Stomach (tissue), 8 donors: ENCODE measurements at regions not wholly inside any gene's neighbourhood (a gene's known extent, or its start where the extent isn't known, plus 50 kb on each side); places are given as distances from the start of the nearest gene placed in this dataset.

ENCODE experiments used
- DNase-seq, 2 donors: peaks; one replicate each; pipeline versions ENCODE4 v3.0.0 to v3.0.0-alpha.2; 2013 to 2019
- H3K27ac ChIP-seq, 5 donors: fragments of 200-600 bp in 4 of 5; sonication (generic) in 4 of 5; one replicate each; pipeline ENCODE4 v1.5.1; 2013 to 2019; ENCODE audit warnings: mild to moderate bottlenecking in 1 of 5, moderate library complexity in 1 of 5
- H3K27me3 ChIP-seq, 3 donors: fragments of 200-600 bp; sonication (generic); one replicate each; pipeline ENCODE4 v1.5.1; 2017 to 2019; ENCODE audit warnings: mixed run types in 1 of 3
- H3K36me3 ChIP-seq, 4 donors: fragments of 200-600 bp; sonication (generic); 1 replicate in 3 of 4; 2 replicates in 1 of 4; pipeline ENCODE4 v1.5.1; 2016 to 2019
- H3K4me1 ChIP-seq, 4 donors: fragments of 200-600 bp; sonication (generic); one replicate each; pipeline ENCODE4 v1.5.1; 2016 to 2019
- H3K4me3 ChIP-seq, 4 donors: fragments of 200-600 bp; sonication (generic) in 3 of 4; one replicate each; pipeline ENCODE4 v1.5.1; 2016 to 2019; ENCODE audit warnings: mild to moderate bottlenecking in 1 of 4
- H3K9me3 ChIP-seq, 4 donors: fragments of 200-600 bp; sonication (generic); one replicate each; pipeline ENCODE4 v1.5.1; 2016 to 2019
- CTCF ChIP-seq, 7 experiments: fragments of 450-650 bp in 4 of 7; fragments of 200-600 bp in 3 of 7; sonication (generic) in 3 of 7; IDR thresholded peaks; one replicate each; pipeline ENCODE4 v1.5.1; 2016 to 2019; ENCODE audit warnings: antibody characterized with exemption in 7 of 7, control low read depth in 2 of 7, mild to moderate bottlenecking in 1 of 7
- EP300 ChIP-seq: sonication (generic); formaldehyde crosslinking; IDR thresholded peaks from one replicate; pipeline ENCODE4 v1.6.1; 2017; ENCODE audit warnings: antibody characterized with exemption
- POLR2A ChIP-seq, 4 donors: fragments of 450-650 bp; IDR thresholded peaks; one replicate each; pipeline ENCODE4 v1.6.1; 2016; ENCODE audit warnings: antibody characterized with exemption in 4 of 4, control low read depth in 2 of 4, mild to moderate bottlenecking in 1 of 4, moderate library complexity in 1 of 4
- POLR2AphosphoS5 ChIP-seq, 3 donors: sonication (generic); formaldehyde crosslinking; IDR thresholded peaks; one replicate each; pipeline ENCODE4 v1.6.1; 2016; ENCODE audit warnings: antibody characterized with exemption in 3 of 3
- WGBS, 5 donors: extraction: QIAGEN DNeasy Blood & Tissue Kit in 3 of 5; methylation state at CpG; one replicate each; pipeline versions ENCODE4 v1.1.5 to v1.1.7; 2013 to 2018; 5-methylcytosine and 5-hydroxymethylcytosine counted together
- intact Hi-C: fragments of 100-400 bp; cut with DNase I; formaldehyde crosslinking; loops from one replicate; pipeline ENCODE4 v1.15.1; 2023; ENCODE audit warnings: low total_unique reads
- donor health status: healthy with polysubstance abuse.
- donor health status: Bipolar disorder and iron deficiency.
- donor health status: healthy.

- DNase-seq, result no peak
- Histone ChIP-seq H3K4me1 (no peaks in the 10 kb centered on the region), H3K9me3 (no peaks in the 10 kb centered on the region), H3K4me3 (no peak overlapping the region), H3K27me3 (no peaks in the 10 kb centered on the region), H3K36me3 (no peaks in the 10 kb centered on the region), H3K27ac (no peak overlapping the region)
- TF ChIP-seq POLR2AphosphoS5 (IDR thresholded peaks at IDR 0.05) (no peak), CTCF (IDR thresholded peaks at IDR 0.05) (no peak), POLR2A (IDR thresholded peaks at IDR 0.05) (no peak), EP300 (no peak)
- intact Hi-C loops, result no loop called here
- 51 to 72% (median 63%) methylated on average over 1 of the region's 1 CpG for WGBS, 5 donors
Measured at GRCh38 chr1:221089803-221090202, 210.6 kb downstream of the HLX start.

- H3K27me3 ChIP-seq, result no peaks in the 10 kb centered on the region
- intact Hi-C loops, result no loop called here
- no peaks in the 10 kb centered on the region for H3K36me3 ChIP-seq
- no peaks in the 10 kb centered on the region for H3K9me3 ChIP-seq
- H3K4me3 ChIP-seq, result no peak overlapping the region
- WGBS, 5 donors, result 36 to 49% (median 45%) methylated on average over 5 of the region's 5 CpGs
- no peak overlapping the region for H3K27ac ChIP-seq
- DNase-seq, result no peak
- TF ChIP-seq CTCF (IDR thresholded peaks at IDR 0.05) (no peak), POLR2AphosphoS5 (IDR thresholded peaks at IDR 0.05) (no peak), EP300 (no peak), POLR2A (IDR thresholded peaks at IDR 0.05) (no peak)
- no peaks in the 10 kb centered on the region for H3K4me1 ChIP-seq
Measured at GRCh38 chr1:221093903-221094791, 214.9 kb downstream of the HLX start.

GRCh38 chr1:221097479-221098281, 218.4 kb downstream of the HLX start:
- H3K4me1 ChIP-seq, result peaks cover 0 to 20% (median 0%) of the 10 kb centered on the region in 4 donors
- H3K27me3 ChIP-seq, result no peaks in the 10 kb centered on the region
- H3K27ac ChIP-seq, result peak overlapping the region in 2 of 5 donors; percentile 67 to 81
- WGBS, 5 donors, result 61 to 79% (median 75%) methylated on average over 6 of the region's 6 CpGs
- H3K36me3 ChIP-seq, result no peaks in the 10 kb centered on the region
- TF ChIP-seq CTCF (IDR thresholded peaks at IDR 0.05) (no peak), POLR2AphosphoS5 (IDR thresholded peaks at IDR 0.05) (peak in 2 of 3 donors; percentile 63 to 87)
- no peaks in the 10 kb centered on the region for H3K9me3 ChIP-seq
- intact Hi-C loops, result no loop called here
- no peak for DNase-seq
- H3K4me3 ChIP-seq, result no peak overlapping the region

GRCh38 chr1:221098471-221099405, 219.5 kb downstream of the HLX start:
- H3K9me3 ChIP-seq, result no peaks in the 10 kb centered on the region
- DNase-seq, result no peak
- TF ChIP-seq CTCF (IDR thresholded peaks at IDR 0.05) (no peak), POLR2AphosphoS5 (IDR thresholded peaks at IDR 0.05) (no peak)
- no peak overlapping the region for H3K4me3 ChIP-seq
- 73 to 85% (median 80%) methylated on average over 10 of the region's 10 CpGs for WGBS, 5 donors
- H3K36me3 ChIP-seq, result no peaks in the 10 kb centered on the region
- peak overlapping the region in 2 of 5 donors; percentile 67 to 81 for H3K27ac ChIP-seq
- peaks cover 0 to 20% (median 0%) of the 10 kb centered on the region in 4 donors for H3K4me1 ChIP-seq
- no peaks in the 10 kb centered on the region for H3K27me3 ChIP-seq
- intact Hi-C loops, result no loop called here
